ENCODE measurements at regions not wholly inside any gene's neighbourhood (a gene's known extent, or its start where the extent isn't known, plus 50 kb on each side); places are given as distances from the start of the nearest gene placed in this dataset.

- Mint-ChIP-seq H3K4me3 (no peak overlapping the region), H3K36me3 (ENCODE audit: low read depth) (no peaks in the 10 kb centered on the region), H3K4me1 (ENCODE audit: low read depth) (no peaks in the 10 kb centered on the region), H3K9me3 (no peaks in the 10 kb centered on the region), H3K27ac (no peak overlapping the region), H3K27me3 (ENCODE audit: insufficient read depth) (no peaks in the 10 kb centered on the region)
- intact Hi-C loops (cut with micrococcal nuclease): no loop called here
- no peak for DNase-seq (ENCODE audit: low spot score)
Measured at GRCh38 chr6:145235207-145235606, 500.1 kb downstream of the EPM2A start.

DNA sequence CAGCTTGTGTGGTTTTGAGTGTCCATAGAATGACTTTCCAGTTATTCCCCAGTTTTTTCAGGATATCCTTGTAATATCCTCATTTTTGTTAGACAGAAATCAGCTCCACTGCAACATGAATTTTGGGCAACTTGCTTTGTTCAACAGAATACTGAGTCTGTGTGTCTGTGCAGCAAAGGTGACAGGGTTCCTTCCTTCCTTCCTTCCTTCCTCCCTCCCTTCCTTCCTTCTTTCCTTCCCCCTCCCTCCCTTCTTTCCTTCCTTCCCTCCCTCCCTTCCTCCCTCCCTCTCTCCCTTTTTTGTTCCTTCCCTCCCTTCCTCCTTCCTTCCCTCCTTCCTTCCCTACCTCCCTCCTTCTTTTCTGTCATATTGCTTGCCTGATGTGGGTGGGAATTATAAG is 496.5 kb downstream of the EPM2A start:
- H3K27ac Mint-ChIP-seq: no peak overlapping the region
- DNase-seq (ENCODE audit: low spot score): no peak
- H3K4me1 Mint-ChIP-seq (ENCODE audit: low read depth): no peaks in the 10 kb centered on the region
- no peaks in the 10 kb centered on the region for H3K9me3 Mint-ChIP-seq
- intact Hi-C loops (cut with micrococcal nuclease): no loop called here
- H3K4me3 Mint-ChIP-seq: no peak overlapping the region
- H3K36me3 Mint-ChIP-seq (ENCODE audit: low read depth): no peaks in the 10 kb centered on the region
- H3K27me3 Mint-ChIP-seq (ENCODE audit: insufficient read depth): no peaks in the 10 kb centered on the region

- no peak for DNase-seq (ENCODE audit: low spot score)
- no peaks in the 10 kb centered on the region for H3K4me1 Mint-ChIP-seq (ENCODE audit: low read depth)
- H3K27me3 Mint-ChIP-seq (ENCODE audit: insufficient read depth): no peaks in the 10 kb centered on the region
- intact Hi-C loops (cut with micrococcal nuclease): no loop called here
- H3K9me3 Mint-ChIP-seq: no peaks in the 10 kb centered on the region
- no peak overlapping the region for H3K4me3 Mint-ChIP-seq
- no peaks in the 10 kb centered on the region for H3K36me3 Mint-ChIP-seq (ENCODE audit: low read depth)
- H3K27ac Mint-ChIP-seq: no peak overlapping the region
Measured at GRCh38 chr6:145241039-145241438, 494.3 kb downstream of the EPM2A start.

DNA sequence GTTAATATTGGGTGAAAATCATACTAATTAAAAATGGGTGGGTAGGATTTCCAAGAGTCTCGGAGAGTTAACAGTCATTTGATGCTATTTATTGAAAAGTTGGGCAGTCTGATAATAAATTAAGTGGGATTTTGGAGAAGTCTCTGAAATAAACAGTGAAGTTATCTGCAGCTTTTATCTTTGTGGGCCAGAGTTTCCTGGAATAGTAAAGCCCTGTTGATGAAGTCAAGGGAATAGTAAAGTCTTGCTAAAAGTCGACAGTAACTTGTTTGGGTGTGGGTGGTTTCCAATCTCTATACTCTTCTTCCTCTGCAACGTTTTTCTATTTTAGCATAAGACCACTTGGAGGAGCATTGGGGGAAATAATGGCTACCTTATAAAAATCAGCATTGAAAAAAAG is 493.6 kb downstream of the EPM2A start:
- Mint-ChIP-seq H3K27me3 (ENCODE audit: insufficient read depth) (no peaks in the 10 kb centered on the region), H3K9me3 (no peaks in the 10 kb centered on the region), H3K4me3 (no peak overlapping the region), H3K27ac (no peak overlapping the region), H3K36me3 (ENCODE audit: low read depth) (no peaks in the 10 kb centered on the region), H3K4me1 (ENCODE audit: low read depth) (no peaks in the 10 kb centered on the region)
- no peak for DNase-seq (ENCODE audit: low spot score)
- intact Hi-C loops (cut with micrococcal nuclease): no loop called here

DNA sequence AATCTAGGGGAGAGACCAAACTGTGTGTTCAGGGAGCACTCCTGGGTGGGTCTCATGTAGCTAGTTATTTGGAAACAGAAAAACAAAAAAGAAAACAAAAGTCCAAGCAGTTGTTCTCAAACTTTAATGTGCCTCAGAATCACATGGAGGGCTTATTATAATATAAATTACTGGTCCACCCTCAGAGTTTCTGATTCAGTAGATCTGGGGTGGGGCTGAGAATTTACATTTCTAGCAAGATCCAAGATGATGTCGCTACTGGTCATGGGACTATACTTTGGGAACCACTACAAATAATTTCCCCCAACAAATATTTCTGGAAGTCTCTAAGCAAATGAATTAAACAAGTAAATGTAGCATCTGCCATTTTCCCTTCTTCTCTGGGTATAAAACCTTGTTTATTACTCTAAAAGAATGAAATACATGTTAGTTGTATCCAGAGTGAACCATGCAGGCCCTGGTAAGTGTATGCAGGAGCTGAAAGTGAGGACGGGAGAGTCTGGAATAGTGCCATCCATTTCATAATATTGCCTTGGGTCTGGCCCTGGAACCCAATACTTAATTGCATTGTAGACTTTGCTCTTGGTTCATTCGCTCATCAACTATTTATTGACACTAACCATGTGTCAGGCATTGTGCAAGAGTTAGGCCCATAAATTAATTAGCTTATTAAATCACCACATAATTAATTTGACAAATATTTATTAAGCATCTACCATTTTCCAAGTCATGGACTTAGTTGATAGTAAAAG is 490.8 kb downstream of the EPM2A start:
- H3K27me3 Mint-ChIP-seq (ENCODE audit: insufficient read depth): no peaks in the 10 kb centered on the region
- no peak overlapping the region for H3K27ac Mint-ChIP-seq

DNA sequence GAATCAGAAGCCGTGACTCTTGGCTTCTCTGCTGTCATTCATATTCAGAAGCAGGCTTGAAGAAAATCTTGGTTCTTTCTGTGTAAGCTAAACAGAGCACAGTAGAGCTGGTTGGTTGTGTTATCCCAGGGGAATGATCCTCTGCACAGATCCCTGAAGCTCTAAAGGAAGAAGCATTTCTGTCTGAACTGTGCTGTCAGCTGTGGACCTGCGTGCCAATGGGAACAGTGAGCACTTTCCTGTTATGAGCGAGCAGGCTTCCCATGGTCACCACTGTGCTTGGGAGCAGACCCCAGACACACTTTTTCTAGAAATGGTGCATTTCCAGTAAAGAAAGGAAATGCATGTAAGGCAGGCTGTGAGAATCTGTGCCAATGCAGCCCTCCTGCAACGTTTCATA is 490.2 kb downstream of the EPM2A start:
- Mint-ChIP-seq H3K36me3 (ENCODE audit: low read depth) (no peaks in the 10 kb centered on the region), H3K27me3 (ENCODE audit: insufficient read depth) (no peaks in the 10 kb centered on the region), H3K4me1 (ENCODE audit: low read depth) (no peaks in the 10 kb centered on the region), H3K9me3 (no peaks in the 10 kb centered on the region), H3K4me3 (no peak overlapping the region), H3K27ac (no peak overlapping the region)
- intact Hi-C loops (cut with micrococcal nuclease): no loop called here
- DNase-seq (ENCODE audit: low spot score): no peak

More for the DNA sequence above, 490.8 kb downstream of the EPM2A start:
- H3K36me3 Mint-ChIP-seq (ENCODE audit: low read depth): no peaks in the 10 kb centered on the region
- no peak overlapping the region for H3K4me3 Mint-ChIP-seq
- intact Hi-C loops (cut with micrococcal nuclease): no loop called here
- H3K4me1 Mint-ChIP-seq (ENCODE audit: low read depth): no peaks in the 10 kb centered on the region
- no peak for DNase-seq (ENCODE audit: low spot score)
- no peaks in the 10 kb centered on the region for H3K9me3 Mint-ChIP-seq

DNA sequence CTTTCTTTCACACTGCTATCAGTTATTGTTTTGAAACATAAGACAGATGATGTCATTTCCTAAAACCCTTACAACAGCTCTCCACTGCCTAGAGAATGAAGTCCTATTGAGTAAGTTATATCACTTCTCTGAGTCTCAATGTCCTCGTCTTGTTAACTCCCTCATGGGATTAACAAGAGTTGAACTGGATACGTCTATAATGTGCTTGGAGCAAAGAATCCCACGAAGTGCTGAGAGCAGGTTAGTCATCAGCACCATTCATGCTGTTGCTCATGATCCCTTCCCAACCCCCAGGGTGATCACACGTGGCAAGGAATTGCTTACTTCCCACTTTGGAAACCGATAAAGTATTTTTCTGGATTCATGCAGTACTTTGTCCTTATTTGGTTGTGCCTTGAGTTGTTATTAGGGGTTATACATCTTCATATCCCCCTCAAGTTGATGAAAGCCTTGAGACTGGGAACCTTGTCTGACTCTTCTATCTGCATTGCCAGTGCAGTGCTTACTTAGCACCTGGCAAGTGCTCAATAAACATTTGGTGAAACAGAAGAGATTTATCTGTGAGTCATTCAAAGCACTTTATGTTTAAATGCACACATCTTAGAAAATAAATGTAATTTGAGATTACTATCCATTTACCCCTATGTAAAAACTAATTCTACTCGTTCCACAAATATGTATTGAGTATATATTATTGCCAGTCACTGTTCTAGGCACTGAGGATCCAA is 487.5 kb downstream of the EPM2A start:
- no peak overlapping the region for H3K4me3 Mint-ChIP-seq
- intact Hi-C loops (cut with micrococcal nuclease): no loop called here
- no peaks in the 10 kb centered on the region for H3K9me3 Mint-ChIP-seq
- no peaks in the 10 kb centered on the region for H3K27me3 Mint-ChIP-seq (ENCODE audit: insufficient read depth)
- no peaks in the 10 kb centered on the region for H3K4me1 Mint-ChIP-seq (ENCODE audit: low read depth)
- no peak overlapping the region for H3K27ac Mint-ChIP-seq
- no peak for DNase-seq (ENCODE audit: low spot score)
- H3K36me3 Mint-ChIP-seq (ENCODE audit: low read depth): no peaks in the 10 kb centered on the region

DNA sequence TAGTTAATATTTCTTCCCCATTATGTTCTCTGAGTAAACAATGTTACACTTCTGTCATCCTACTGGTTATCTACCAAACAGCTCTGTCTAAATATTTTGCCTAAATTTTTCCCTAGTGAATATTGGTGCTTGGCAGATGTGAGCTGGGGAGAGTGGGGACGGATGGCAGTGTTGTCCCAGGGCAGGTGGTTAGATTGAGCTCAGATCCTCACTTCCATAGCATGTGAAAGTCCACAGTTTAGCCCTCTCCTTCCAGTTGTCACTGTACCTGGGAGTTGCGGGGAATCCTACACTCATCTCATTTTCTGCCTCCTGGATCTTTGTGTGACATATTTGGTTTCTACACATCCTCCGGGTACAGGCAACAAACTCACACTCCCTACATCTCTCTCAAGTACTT is 484.9 kb downstream of the EPM2A start:
- Mint-ChIP-seq H3K4me3 (no peak overlapping the region), H3K36me3 (ENCODE audit: low read depth) (no peaks in the 10 kb centered on the region), H3K27ac (no peak overlapping the region), H3K27me3 (ENCODE audit: insufficient read depth) (no peaks in the 10 kb centered on the region), H3K4me1 (ENCODE audit: low read depth) (no peaks in the 10 kb centered on the region), H3K9me3 (no peaks in the 10 kb centered on the region)
- no peak for DNase-seq (ENCODE audit: low spot score)
- intact Hi-C loops (cut with micrococcal nuclease): no loop called here

DNA sequence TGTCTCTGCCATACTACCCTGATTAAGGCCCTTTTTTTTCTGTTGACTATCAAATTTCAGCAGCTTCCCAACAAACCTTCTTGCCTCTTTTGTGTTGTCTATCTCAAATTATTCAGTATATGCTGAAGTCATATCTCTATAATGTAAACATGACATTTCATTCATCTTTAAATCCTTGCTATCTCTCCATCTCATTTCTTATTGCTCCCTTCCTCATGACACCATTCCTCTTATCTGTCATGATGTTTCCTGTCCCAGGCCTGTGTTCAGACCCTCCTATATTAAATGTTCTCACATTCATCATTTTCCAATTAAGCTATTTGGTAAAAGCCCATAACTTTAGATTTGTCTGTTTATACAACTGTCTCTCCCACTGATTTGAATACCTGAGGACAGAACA is 482.6 kb downstream of the EPM2A start:
- intact Hi-C loops (cut with micrococcal nuclease): no loop called here
- DNase-seq (ENCODE audit: low spot score): no peak
- H3K9me3 Mint-ChIP-seq: no peaks in the 10 kb centered on the region
- H3K27me3 Mint-ChIP-seq (ENCODE audit: insufficient read depth): no peaks in the 10 kb centered on the region
- H3K27ac Mint-ChIP-seq: no peak overlapping the region
- no peaks in the 10 kb centered on the region for H3K4me1 Mint-ChIP-seq (ENCODE audit: low read depth)
- H3K36me3 Mint-ChIP-seq (ENCODE audit: low read depth): no peaks in the 10 kb centered on the region
- H3K4me3 Mint-ChIP-seq: no peak overlapping the region

DNA sequence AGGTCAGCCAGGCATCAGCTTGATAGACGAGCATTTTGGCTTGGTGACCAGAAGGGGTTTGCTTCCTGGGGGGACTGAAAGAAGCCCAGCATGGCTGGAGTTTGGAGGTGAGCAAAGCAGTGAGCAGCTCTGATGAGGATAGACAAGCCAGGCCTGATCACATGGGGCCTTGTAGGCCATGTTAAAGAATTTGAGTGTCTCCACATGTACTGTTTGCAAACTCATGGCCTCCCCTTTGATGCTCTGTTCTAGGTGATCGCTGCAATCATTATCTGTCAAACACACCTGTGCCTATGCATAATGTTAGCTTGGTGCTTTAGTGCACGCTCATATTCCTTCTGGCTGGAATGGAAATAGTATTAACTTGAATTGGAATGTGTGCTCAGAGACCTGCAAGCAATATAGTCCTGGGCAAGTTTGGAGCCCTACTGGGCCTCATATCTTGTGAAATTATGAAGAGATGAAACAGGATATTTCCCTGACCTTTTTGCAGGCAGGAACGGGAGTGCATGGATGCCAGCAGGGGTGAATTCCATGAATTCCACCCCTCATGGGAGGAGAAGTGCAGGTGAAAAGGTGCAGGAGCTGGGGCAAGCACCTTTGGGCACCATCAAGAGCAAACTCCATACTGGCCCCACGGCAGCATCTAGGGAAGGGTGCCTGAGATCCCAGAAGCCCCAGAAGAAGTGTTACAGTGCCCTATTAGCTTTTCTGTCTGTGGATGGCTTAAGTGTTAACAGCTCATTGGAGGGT is 480.5 kb downstream of the EPM2A start:
- Mint-ChIP-seq H3K9me3 (no peaks in the 10 kb centered on the region), H3K4me3 (no peak overlapping the region), H3K27ac (no peak overlapping the region), H3K36me3 (ENCODE audit: low read depth) (no peaks in the 10 kb centered on the region), H3K4me1 (ENCODE audit: low read depth) (no peaks in the 10 kb centered on the region), H3K27me3 (ENCODE audit: insufficient read depth) (no peaks in the 10 kb centered on the region)
- no peak for DNase-seq (ENCODE audit: low spot score)
- intact Hi-C loops (cut with micrococcal nuclease): no loop called here

GRCh38 chr6:145257704-145258103 is 477.6 kb downstream of the EPM2A start:
- DNase-seq (ENCODE audit: low spot score): no peak
- no peak overlapping the region for H3K27ac Mint-ChIP-seq
- no peaks in the 10 kb centered on the region for H3K9me3 Mint-ChIP-seq
- intact Hi-C loops (cut with micrococcal nuclease): no loop called here
- H3K4me3 Mint-ChIP-seq: no peak overlapping the region
- no peaks in the 10 kb centered on the region for H3K36me3 Mint-ChIP-seq (ENCODE audit: low read depth)
- H3K27me3 Mint-ChIP-seq (ENCODE audit: insufficient read depth): no peaks in the 10 kb centered on the region
- no peaks in the 10 kb centered on the region for H3K4me1 Mint-ChIP-seq (ENCODE audit: low read depth)

DNA sequence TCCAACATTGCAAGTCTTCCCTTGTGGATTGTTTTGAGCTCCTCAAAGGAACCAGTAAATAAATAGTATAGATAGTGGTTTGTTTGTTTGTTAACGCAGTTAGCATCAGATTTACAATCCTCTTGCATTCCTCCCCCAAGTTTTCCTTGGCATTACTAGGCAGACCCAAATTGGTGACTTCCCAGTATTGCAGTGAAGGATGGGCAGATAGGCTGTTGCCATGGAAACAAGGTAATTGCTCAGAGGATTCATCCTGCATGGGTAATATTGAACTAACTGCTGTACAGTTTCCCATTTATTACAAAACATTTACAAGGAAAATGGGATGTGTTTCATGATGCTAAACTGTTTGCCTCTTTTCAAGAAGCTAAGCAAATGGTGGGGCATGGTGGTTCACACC is 477.2 kb downstream of the EPM2A start:
- no peaks in the 10 kb centered on the region for H3K4me1 Mint-ChIP-seq (ENCODE audit: low read depth)
- H3K9me3 Mint-ChIP-seq: no peaks in the 10 kb centered on the region
- intact Hi-C loops (cut with micrococcal nuclease): no loop called here
- DNase-seq (ENCODE audit: low spot score): no peak
- H3K27ac Mint-ChIP-seq: no peak overlapping the region
- no peaks in the 10 kb centered on the region for H3K36me3 Mint-ChIP-seq (ENCODE audit: low read depth)
- no peaks in the 10 kb centered on the region for H3K27me3 Mint-ChIP-seq (ENCODE audit: insufficient read depth)
- H3K4me3 Mint-ChIP-seq: no peak overlapping the region

DNA sequence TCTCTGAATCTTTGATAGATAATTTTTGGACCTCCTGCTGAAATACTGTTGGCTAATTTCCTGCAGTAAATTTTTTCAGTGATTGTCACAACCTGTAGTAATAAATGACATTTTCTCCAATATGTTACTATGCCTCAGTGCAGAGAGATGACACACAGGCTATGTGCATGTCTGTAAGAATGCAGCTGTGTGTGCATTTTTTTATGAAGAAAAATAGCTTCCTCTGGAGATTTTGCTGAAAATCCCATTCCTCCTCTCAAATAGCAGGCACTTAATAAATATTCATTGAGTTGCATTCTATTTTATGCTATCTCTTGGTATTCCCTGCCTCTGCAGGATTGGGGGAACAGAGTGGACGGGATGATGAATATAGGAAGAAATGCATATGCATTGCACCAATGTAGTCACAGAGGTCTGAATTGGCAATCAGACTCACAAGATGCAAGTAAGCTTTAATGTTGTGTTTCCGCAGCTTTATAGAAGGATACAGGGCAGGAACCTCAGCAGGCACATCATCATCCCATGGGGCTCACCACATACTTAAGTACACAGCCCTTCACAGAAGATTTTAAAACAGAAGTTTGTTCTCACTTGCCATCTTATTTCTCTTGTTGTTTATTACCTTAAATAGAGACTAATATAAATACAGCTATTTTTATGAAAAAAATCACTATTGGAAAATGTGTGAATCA is 474.7 kb downstream of the EPM2A start:
- H3K27ac Mint-ChIP-seq: no peak overlapping the region
- H3K4me1 Mint-ChIP-seq (ENCODE audit: low read depth): no peaks in the 10 kb centered on the region

More for the DNA sequence above, 474.7 kb downstream of the EPM2A start:
- intact Hi-C loops (cut with micrococcal nuclease): no loop called here
- H3K9me3 Mint-ChIP-seq: no peaks in the 10 kb centered on the region
- no peak overlapping the region for H3K4me3 Mint-ChIP-seq
- no peaks in the 10 kb centered on the region for H3K36me3 Mint-ChIP-seq (ENCODE audit: low read depth)
- DNase-seq (ENCODE audit: low spot score): no peak
- no peaks in the 10 kb centered on the region for H3K27me3 Mint-ChIP-seq (ENCODE audit: insufficient read depth)

Data from activated T-helper 1 cell treated with anti-CD3 and anti-CD28 coated beads, Interleukin-12 subunit alpha, Interleukin-12 subunit beta, Interleukin-2, Interleukin-4 antibody, amounts not matched to agents 30 ng/mL and 10 ng/mL and 1 ng/mL, durations not matched to agents 14 hours and 24 hours and 36 hours (primary cell).